KMS-11 (cell line): ENCODE measurements at regions not wholly inside any gene's neighbourhood (a gene's known extent, or its start where the extent isn't known, plus 50 kb on each side); places are given as distances from the start of the nearest gene placed in this dataset.

Source experiments
- H2AFZ ChIP-seq: fragments of 200-600 bp; sonication (generic); 2 replicates; pipeline ENCODE4 v1.6.1; 2016; ENCODE audit warnings: antibody characterized with exemption, mixed run types, low read depth
- H3K27ac ChIP-seq: fragments of 200-600 bp; sonication (generic); 2 replicates; pipeline ENCODE4 v1.6.1; 2016; ENCODE audit warnings: mild to moderate bottlenecking, mixed run types
- H3K27me3 ChIP-seq: fragments of 200-600 bp; sonication (generic); 2 replicates; pipeline ENCODE4 v1.6.1; 2017; ENCODE audit warnings: mild to moderate bottlenecking, low read depth, mixed run types, moderate library complexity; ENCODE audit not compliant: insufficient read depth
- H3K36me3 ChIP-seq: fragments of 200-600 bp; sonication (generic); 2 replicates; pipeline ENCODE4 v1.6.1; 2017; ENCODE audit warnings: mild to moderate bottlenecking, mixed run types; ENCODE audit not compliant: insufficient read depth
- H3K4me1 ChIP-seq: fragments of 200-600 bp; sonication (generic); 2 replicates; pipeline ENCODE4 v1.6.1; 2016; ENCODE audit warnings: mild to moderate bottlenecking, low read depth, mixed run types; ENCODE audit not compliant: poor library complexity, severe bottlenecking
- H3K4me2 ChIP-seq: fragments of 200-600 bp; sonication (generic); 2 replicates; pipeline ENCODE4 v1.7.0; 2016; ENCODE audit warnings: mild to moderate bottlenecking, mixed run types
- H3K4me3 ChIP-seq: fragments of 200-600 bp; sonication (generic); IDR thresholded peaks from 2 replicates; pipeline ENCODE4 v1.6.1; 2017; ENCODE audit warnings: low read depth, low read length, mixed read lengths; ENCODE audit not compliant: insufficient read depth
- H3K79me2 ChIP-seq: fragments of 200-600 bp; sonication (generic); 2 replicates; pipeline ENCODE4 v1.6.1; 2016; ENCODE audit warnings: low read depth, mixed run types; ENCODE audit not compliant: insufficient read depth
- H3K9ac ChIP-seq: fragments of 200-600 bp; sonication (generic); 2 replicates; pipeline ENCODE4 v1.6.1; 2016; ENCODE audit warnings: mild to moderate bottlenecking, mixed run types
- H4K20me1 ChIP-seq: fragments of 200-600 bp; sonication (generic); 2 replicates; pipeline ENCODE4 v1.6.1; 2016; ENCODE audit warnings: mild to moderate bottlenecking, mixed run types; ENCODE audit not compliant: insufficient read depth
- CTCF ChIP-seq: fragments of 200-600 bp; sonication (generic); conservative IDR thresholded peaks from 2 replicates; pipeline ENCODE4 v1.6.1; 2017; ENCODE audit warnings: low read depth, mild to moderate bottlenecking, antibody characterized with exemption, low read length, moderate library complexity, mixed read lengths

DNA sequence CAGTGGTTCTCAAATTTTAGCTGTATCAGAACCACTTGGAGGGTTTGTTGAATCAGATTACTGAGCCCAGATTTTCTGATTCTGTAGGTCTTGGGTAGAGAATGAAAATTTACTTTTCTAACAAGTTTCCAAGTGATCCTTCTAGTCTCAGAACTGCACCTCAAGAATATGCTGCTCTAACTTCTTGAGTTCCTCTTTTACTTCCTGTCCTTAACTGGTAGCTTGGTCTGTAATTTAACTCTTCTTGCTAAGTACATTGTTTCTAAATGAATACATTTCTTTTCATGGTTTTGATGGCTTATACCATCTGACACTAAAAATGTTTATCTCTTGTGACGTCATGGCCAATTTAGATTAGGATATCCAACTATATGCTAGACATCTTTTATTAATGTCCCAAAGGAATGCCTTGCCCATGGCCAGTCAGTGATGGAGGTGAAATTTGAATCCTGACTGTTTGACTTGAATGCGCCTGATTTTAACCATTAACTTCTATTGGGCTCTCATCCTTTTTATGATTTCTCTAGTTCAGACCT is 262.6 kb upstream of the NAALADL2 start:
- Histone ChIP-seq H4K20me1 (no peaks in the 10 kb centered on the region), H3K4me3 (no peak overlapping the region), H3K36me3 (no peaks in the 10 kb centered on the region), H3K4me1 (no peaks in the 10 kb centered on the region), H3K4me2 (no peak overlapping the region), H3K9ac (no peak overlapping the region), H2AFZ (no peak overlapping the region), H3K27ac (no peak overlapping the region), H3K27me3 (no peaks in the 10 kb centered on the region), H3K79me2 (no peaks in the 10 kb centered on the region)
- TF ChIP-seq CTCF = no peak

GRCh38 chr3:174598885-174599439 is 260.2 kb upstream of the NAALADL2 start:
- Histone ChIP-seq H4K20me1 (no peaks in the 10 kb centered on the region), H3K9ac (no peak overlapping the region), H3K4me2 (no peak overlapping the region), H3K36me3 (no peaks in the 10 kb centered on the region), H3K27ac (no peak overlapping the region), H3K27me3 (no peaks in the 10 kb centered on the region), H3K4me1 (no peaks in the 10 kb centered on the region), H2AFZ (no peak overlapping the region), H3K4me3 (no peak overlapping the region), H3K79me2 (no peaks in the 10 kb centered on the region)
- TF ChIP-seq CTCF = no peak

DNA sequence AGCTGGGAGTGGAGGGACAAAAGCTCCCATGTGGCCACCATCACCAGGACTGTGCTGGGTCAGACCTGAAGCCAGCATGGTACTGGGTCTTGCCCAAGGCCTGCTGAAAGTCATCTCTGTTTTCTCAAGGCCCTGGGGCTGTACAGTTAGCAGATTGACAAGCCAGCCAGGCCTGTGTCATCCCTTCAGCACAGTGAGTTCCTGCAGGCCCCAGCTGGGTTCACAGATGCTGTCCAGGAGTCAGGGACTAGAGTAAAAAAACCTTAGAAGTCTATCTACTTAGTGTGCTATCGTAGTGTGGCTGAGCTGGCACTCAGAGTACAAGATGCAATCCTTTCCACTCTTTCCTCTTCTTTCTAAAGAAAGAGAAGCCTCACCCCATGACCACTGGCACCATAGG is 246.0 kb upstream of the NAALADL2 start:
- no peak for TF ChIP-seq CTCF
- H3K4me3 ChIP-seq = no peak overlapping the region
- H3K4me2 ChIP-seq = no peak overlapping the region
- no peaks in the 10 kb centered on the region for H4K20me1 ChIP-seq
- H2AFZ ChIP-seq = no peak overlapping the region
- no peaks in the 10 kb centered on the region for H3K4me1 ChIP-seq
- H3K79me2 ChIP-seq = no peaks in the 10 kb centered on the region
- no peak overlapping the region for H3K27ac ChIP-seq
- H3K36me3 ChIP-seq = no peaks in the 10 kb centered on the region
- H3K27me3 ChIP-seq = no peaks in the 10 kb centered on the region
- no peak overlapping the region for H3K9ac ChIP-seq

- TF ChIP-seq CTCF = no peak
- H3K4me3 ChIP-seq = no peak overlapping the region
- no peaks in the 10 kb centered on the region for H4K20me1 ChIP-seq
- H2AFZ ChIP-seq = no peak overlapping the region
- peaks cover 5% of the 10 kb centered on the region for H3K4me1 ChIP-seq
- H3K27ac ChIP-seq = no peak overlapping the region
- H3K36me3 ChIP-seq = no peaks in the 10 kb centered on the region
- H3K79me2 ChIP-seq = no peaks in the 10 kb centered on the region
- no peaks in the 10 kb centered on the region for H3K27me3 ChIP-seq
- no peak overlapping the region for H3K9ac ChIP-seq
- no peak overlapping the region for H3K4me2 ChIP-seq
Measured at GRCh38 chr3:174614036-174614435, 245.1 kb upstream of the NAALADL2 start.
